Natural killer cell (primary cell): ENCODE measurements at regions not wholly inside any gene's neighbourhood (a gene's known extent, or its start where the extent isn't known, plus 50 kb on each side); places are given as distances from the start of the nearest gene placed in this dataset.

Experiments used
- ATAC-seq, 3 donors: fragments of 150-1000 bp in 2 of 3; fragments of 200-7000 bp in 1 of 3; cut with Tn5 transposase; 1 replicate in 1 of 3; 2 replicates in 2 of 3; pipeline ENCODE4 v1.10.0; 2021; ENCODE audit warnings: mild to moderate bottlenecking in 2 of 3, moderate library complexity in 2 of 3
- DNase-seq, 2 donors: peaks; one replicate each; pipeline versions ENCODE4 v3.0.0 to v3.0.0-alpha.2; 2013 to 2021; ENCODE audit warnings: mixed read lengths in 1 of 2
- H3K27ac ChIP-seq: one replicate; pipeline ENCODE4 v1.5.1; 2013; ENCODE audit warnings: mild to moderate bottlenecking, low read length
- H3K27me3 ChIP-seq: one replicate; pipeline ENCODE4 v1.6.1; 2013; ENCODE audit warnings: low read length; ENCODE audit not compliant: control insufficient read depth, insufficient read depth
- H3K36me3 ChIP-seq: one replicate; pipeline ENCODE4 v1.6.1; 2013; ENCODE audit warnings: low read length; ENCODE audit not compliant: control insufficient read depth, insufficient read depth
- H3K4me1 ChIP-seq: one replicate; pipeline ENCODE4 v1.6.1; 2013; ENCODE audit warnings: low read length; ENCODE audit not compliant: control insufficient read depth, insufficient read depth
- H3K4me3 ChIP-seq: one replicate; pipeline ENCODE4 v1.5.1; 2013; ENCODE audit warnings: low read length
- H3K9me3 ChIP-seq: one replicate; pipeline ENCODE4 v1.6.1; 2013; ENCODE audit warnings: low read length; ENCODE audit not compliant: control insufficient read depth, insufficient read depth
- H3K27ac Mint-ChIP-seq, 2 donors: one replicate each; pipeline ENCODE4 v1.8.0; 2022; ENCODE audit warnings: mild to moderate bottlenecking in 2 of 2, mixed read lengths in 2 of 2, moderate library complexity in 1 of 2
- H3K27me3 Mint-ChIP-seq, 2 donors: one replicate each; pipeline ENCODE4 v1.8.0; 2022; ENCODE audit warnings: low read depth in 2 of 2, mixed read lengths in 2 of 2
- H3K36me3 Mint-ChIP-seq: one replicate; pipeline ENCODE4 v1.8.0; 2022; ENCODE audit warnings: mixed read lengths
- H3K4me1 Mint-ChIP-seq, 2 donors: one replicate each; pipeline ENCODE4 v1.8.0; 2022; ENCODE audit warnings: mixed read lengths in 2 of 2
- H3K4me3 Mint-ChIP-seq: one replicate; pipeline ENCODE4 v1.8.0; 2022; ENCODE audit warnings: mild to moderate bottlenecking, moderate library complexity, mixed read lengths
- H3K9me3 Mint-ChIP-seq, 2 donors: one replicate each; pipeline ENCODE4 v1.8.0; 2022; ENCODE audit warnings: mixed read lengths in 2 of 2
- WGBS: methylation state at CpG from one replicate; pipeline ENCODE4 v1.1.7; 2013; ENCODE audit warnings: missing lambda C conversion rate; ENCODE audit not compliant: insufficient coverage; 5-methylcytosine and 5-hydroxymethylcytosine counted together
- intact Hi-C: fragments of 100-400 bp; cut with micrococcal nuclease; formaldehyde crosslinking; loops from one replicate; pipeline ENCODE4 v1.14.2; 2022
- TF ChIP-seq, protein P1 (sequence below): fragments of 200-600 bp; IDR thresholded peaks from one replicate; pipeline ENCODE4 v1.8.0; 2022; ENCODE audit warnings: antibody characterized with exemption

DNA sequence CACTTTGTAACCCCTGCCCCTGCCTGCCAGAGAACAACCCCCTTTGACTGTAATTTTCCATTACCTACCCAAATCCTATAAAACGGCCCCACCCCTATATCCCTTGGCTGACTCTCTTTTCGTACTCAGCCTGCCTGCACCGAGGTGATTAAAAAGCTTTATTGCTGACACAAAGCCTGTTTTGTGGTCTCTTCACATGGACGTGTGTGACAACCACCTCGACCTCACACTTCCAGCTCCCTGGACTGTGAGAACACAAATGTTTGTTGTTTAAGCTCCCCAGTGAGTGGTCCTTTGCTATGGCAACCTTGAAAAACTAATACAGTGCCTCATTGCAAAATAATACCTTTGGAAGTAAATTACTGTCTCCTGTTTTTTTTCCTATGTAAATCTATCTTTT, 299.2 kb upstream of the POU1F1 start:
- H3K9me3 Mint-ChIP-seq, result no peaks in the 10 kb centered on the region
- TF ChIP-seq, protein P1, sequence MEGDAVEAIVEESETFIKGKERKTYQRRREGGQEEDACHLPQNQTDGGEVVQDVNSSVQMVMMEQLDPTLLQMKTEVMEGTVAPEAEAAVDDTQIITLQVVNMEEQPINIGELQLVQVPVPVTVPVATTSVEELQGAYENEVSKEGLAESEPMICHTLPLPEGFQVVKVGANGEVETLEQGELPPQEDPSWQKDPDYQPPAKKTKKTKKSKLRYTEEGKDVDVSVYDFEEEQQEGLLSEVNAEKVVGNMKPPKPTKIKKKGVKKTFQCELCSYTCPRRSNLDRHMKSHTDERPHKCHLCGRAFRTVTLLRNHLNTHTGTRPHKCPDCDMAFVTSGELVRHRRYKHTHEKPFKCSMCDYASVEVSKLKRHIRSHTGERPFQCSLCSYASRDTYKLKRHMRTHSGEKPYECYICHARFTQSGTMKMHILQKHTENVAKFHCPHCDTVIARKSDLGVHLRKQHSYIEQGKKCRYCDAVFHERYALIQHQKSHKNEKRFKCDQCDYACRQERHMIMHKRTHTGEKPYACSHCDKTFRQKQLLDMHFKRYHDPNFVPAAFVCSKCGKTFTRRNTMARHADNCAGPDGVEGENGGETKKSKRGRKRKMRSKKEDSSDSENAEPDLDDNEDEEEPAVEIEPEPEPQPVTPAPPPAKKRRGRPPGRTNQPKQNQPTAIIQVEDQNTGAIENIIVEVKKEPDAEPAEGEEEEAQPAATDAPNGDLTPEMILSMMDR, result no peak
- Histone ChIP-seq H3K36me3 (no peaks in the 10 kb centered on the region), H3K4me3 (no peak overlapping the region), H3K4me1 (no peaks in the 10 kb centered on the region), H3K27me3 (no peaks in the 10 kb centered on the region), H3K9me3 (no peaks in the 10 kb centered on the region), H3K27ac (no peak overlapping the region)
- H3K27ac Mint-ChIP-seq, result no peak overlapping the region
- DNase-seq (no peak), ATAC-seq (no peak)
- H3K36me3 Mint-ChIP-seq, result no peaks in the 10 kb centered on the region
- H3K4me1 Mint-ChIP-seq, result no peaks in the 10 kb centered on the region
- H3K27me3 Mint-ChIP-seq, result no peaks in the 10 kb centered on the region
- intact Hi-C loops, result no loop called here
- 55% methylated on average over 5 of the region's 5 CpGs for WGBS
- no peak overlapping the region for H3K4me3 Mint-ChIP-seq

DNA sequence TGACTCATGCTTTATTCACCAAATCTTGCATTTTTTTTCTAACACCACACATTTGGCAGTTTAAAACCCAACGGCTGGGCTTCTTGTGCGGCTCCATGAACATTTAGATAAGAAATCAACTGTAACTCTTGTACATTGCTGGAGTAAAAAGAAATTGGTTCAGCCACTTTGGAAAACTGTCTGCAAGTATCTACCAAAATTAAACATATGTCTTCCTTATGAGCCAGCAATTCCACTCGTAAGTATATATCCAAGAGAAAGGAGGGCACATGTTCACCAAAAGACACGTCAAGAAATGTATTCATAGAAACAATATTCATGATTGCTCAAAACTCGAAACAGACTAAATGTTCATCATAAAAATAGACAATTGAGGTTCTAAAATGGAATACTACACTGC, 291.9 kb upstream of the POU1F1 start:
- Histone ChIP-seq H3K9me3 (no peaks in the 10 kb centered on the region), H3K27ac (no peak overlapping the region), H3K27me3 (no peaks in the 10 kb centered on the region), H3K4me3 (no peak overlapping the region), H3K36me3 (no peaks in the 10 kb centered on the region), H3K4me1 (no peaks in the 10 kb centered on the region)
- no peaks in the 10 kb centered on the region for H3K36me3 Mint-ChIP-seq
- no peak overlapping the region for H3K27ac Mint-ChIP-seq
- intact Hi-C loops, result no loop called here
- no peak overlapping the region for H3K4me3 Mint-ChIP-seq
- no peaks in the 10 kb centered on the region for H3K4me1 Mint-ChIP-seq
- DNase-seq (no peak), ATAC-seq (no peak)
- TF ChIP-seq, protein P1, result no peak
- peaks cover 0 to 2% of the 10 kb centered on the region in 2 donors for H3K9me3 Mint-ChIP-seq
- WGBS, result 88% methylated on average over 3 of the region's 5 CpGs
- H3K27me3 Mint-ChIP-seq, result no peaks in the 10 kb centered on the region

DNA sequence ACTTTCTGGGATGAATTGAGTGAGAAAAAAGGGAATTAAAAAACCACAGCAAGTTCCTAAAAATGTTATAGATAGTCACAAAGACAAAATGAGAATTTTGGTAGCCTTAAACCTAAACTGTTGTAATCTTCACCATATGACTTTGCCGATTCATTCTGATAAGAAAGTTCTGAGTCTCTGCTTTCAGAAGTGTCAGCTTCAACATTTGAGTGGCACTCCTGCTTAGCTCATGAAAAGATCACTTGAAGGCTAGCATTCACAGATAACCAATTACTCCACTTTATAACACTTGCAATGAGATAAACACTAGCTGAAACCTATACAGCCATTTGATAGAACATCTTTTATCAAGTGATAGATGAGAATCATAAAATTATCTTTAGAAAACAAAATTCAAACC, 288.1 kb upstream of the POU1F1 start:
- no peak overlapping the region for H3K27ac Mint-ChIP-seq
- no peak for ATAC-seq
- TF ChIP-seq, protein P1, result no peak

DNA sequence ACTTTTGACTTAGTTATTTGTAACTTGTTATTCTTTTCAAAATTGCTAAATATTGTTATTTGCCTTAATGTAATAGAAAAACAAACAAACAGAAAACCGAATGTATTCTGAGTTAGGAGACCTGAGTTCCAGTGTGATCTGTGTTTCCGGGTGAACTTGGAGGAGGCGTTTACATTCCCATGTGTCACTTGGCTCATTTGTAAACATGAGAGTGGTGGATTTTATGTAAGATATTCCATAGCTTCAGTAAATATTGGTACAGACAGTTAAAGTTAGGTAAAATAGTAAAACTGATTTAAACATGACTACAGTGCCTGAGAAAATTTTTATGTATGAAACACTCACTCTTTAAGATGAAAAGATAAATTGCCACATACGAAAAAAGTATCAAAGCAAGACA, 287.3 kb upstream of the POU1F1 start:
- no peaks in the 10 kb centered on the region for H3K36me3 ChIP-seq
- no peaks in the 10 kb centered on the region for H3K4me1 ChIP-seq
- TF ChIP-seq, protein P1, result no peak
- Mint-ChIP-seq H3K4me1 (no peaks in the 10 kb centered on the region), H3K27ac (no peak overlapping the region), H3K36me3 (no peaks in the 10 kb centered on the region), H3K9me3 (peaks cover 0 to under 1% of the 10 kb centered on the region in 2 donors), H3K27me3 (no peaks in the 10 kb centered on the region), H3K4me3 (no peak overlapping the region)
- no peaks in the 10 kb centered on the region for H3K9me3 ChIP-seq
- intact Hi-C loops, result no loop called here
- ATAC-seq (no peak), DNase-seq (no peak)
- no peaks in the 10 kb centered on the region for H3K27me3 ChIP-seq
- 88% methylated on average over 3 of the region's 4 CpGs for whole genome bisulfite sequencing
- no peak overlapping the region for H3K4me3 ChIP-seq
- no peak overlapping the region for H3K27ac ChIP-seq

More for the DNA sequence above, 288.1 kb upstream of the POU1F1 start:
- Mint-ChIP-seq H3K4me1 (no peaks in the 10 kb centered on the region), H3K4me3 (no peak overlapping the region), H3K9me3 (peaks cover 0 to 2% of the 10 kb centered on the region in 2 donors), H3K36me3 (no peaks in the 10 kb centered on the region), H3K27me3 (no peaks in the 10 kb centered on the region)
- 100% methylated on average over 1 of the region's 1 CpG for WGBS
- Histone ChIP-seq H3K27me3 (no peaks in the 10 kb centered on the region), H3K4me1 (no peaks in the 10 kb centered on the region), H3K4me3 (no peak overlapping the region), H3K27ac (no peak overlapping the region), H3K9me3 (no peaks in the 10 kb centered on the region), H3K36me3 (no peaks in the 10 kb centered on the region)
- no peak for DNase-seq
- intact Hi-C loops, result no loop called here
